Esophagus muscularis mucosa (tissue), 4 donors: ENCODE measurements at regions not wholly inside any gene's neighbourhood (a gene's known extent, or its start where the extent isn't known, plus 50 kb on each side); places are given as distances from the start of the nearest gene placed in this dataset.

ENCODE experiments used
- EP300 ChIP-seq: sonication (generic); formaldehyde crosslinking; IDR thresholded peaks from one replicate; pipeline ENCODE4 v1.6.1; 2017; ENCODE audit warnings: antibody characterized with exemption
- POLR2A ChIP-seq: fragments of 450-650 bp; IDR thresholded peaks from one replicate; pipeline ENCODE4 v1.6.1; 2017; ENCODE audit warnings: antibody characterized with exemption, moderate library complexity, mild to moderate bottlenecking, low read depth
- POLR2AphosphoS5 ChIP-seq, 2 donors: sonication (generic); formaldehyde crosslinking; IDR thresholded peaks; one replicate each; pipeline ENCODE4 v1.6.1; 2017; ENCODE audit warnings: antibody characterized with exemption in 2 of 2
- TF ChIP-seq, protein P1 (sequence below), 3 experiments: fragments of 200-600 bp in 2 of 3; fragments of 450-650 bp in 1 of 3; sonication (generic) in 2 of 3; IDR thresholded peaks; one replicate each; pipeline ENCODE4 v1.5.1; 2017 to 2019; ENCODE audit warnings: antibody characterized with exemption in 3 of 3, mild to moderate bottlenecking in 2 of 3, moderate library complexity in 1 of 3

DNA sequence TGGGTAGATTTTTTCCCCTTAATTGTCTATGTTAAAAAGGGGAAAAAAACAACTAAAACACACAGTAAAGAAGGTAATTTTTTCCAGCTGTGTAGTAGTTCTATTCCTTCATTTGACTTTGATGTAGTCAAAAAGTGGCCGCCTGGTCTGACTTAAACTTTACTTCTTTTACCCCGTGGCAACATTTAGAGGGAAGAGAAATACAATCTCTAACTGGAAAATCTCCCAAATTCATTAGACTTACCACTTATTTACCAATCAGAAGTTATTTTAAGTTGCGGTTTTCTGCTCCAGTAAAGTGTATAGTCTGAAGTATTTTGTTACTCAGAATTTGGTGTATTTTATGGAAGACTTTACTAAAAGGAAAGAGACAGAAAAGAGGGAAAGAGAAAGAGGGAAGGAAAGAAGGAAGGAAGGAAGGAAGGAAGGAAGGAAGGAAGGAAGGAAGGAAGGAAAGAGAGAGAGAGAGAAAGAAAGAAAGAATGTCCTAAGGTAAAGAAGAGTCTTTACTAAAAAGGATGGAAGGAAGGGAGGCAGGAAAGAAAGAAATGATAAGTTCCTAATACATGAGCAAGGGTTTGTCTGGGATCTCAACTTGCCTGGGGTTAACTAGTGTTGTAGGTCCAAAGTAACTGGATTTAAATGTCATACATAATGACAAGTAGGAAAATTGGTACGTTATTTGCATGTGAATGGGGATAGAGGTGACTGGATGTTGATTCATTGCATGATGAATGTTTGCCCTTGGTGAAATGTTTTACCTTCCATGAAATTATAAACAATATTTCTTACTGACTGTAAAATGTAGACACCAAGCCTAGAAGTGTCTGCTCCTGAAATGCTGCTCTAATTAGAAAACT, 135.1 kb downstream of the SAMD5 start:
- TF ChIP-seq, protein P1, sequence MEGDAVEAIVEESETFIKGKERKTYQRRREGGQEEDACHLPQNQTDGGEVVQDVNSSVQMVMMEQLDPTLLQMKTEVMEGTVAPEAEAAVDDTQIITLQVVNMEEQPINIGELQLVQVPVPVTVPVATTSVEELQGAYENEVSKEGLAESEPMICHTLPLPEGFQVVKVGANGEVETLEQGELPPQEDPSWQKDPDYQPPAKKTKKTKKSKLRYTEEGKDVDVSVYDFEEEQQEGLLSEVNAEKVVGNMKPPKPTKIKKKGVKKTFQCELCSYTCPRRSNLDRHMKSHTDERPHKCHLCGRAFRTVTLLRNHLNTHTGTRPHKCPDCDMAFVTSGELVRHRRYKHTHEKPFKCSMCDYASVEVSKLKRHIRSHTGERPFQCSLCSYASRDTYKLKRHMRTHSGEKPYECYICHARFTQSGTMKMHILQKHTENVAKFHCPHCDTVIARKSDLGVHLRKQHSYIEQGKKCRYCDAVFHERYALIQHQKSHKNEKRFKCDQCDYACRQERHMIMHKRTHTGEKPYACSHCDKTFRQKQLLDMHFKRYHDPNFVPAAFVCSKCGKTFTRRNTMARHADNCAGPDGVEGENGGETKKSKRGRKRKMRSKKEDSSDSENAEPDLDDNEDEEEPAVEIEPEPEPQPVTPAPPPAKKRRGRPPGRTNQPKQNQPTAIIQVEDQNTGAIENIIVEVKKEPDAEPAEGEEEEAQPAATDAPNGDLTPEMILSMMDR (IDR thresholded peaks at IDR 0.05): no peak
- TF ChIP-seq POLR2AphosphoS5 (IDR thresholded peaks at IDR 0.05) (no peak), EP300 (no peak), POLR2A (no peak)
